HepG2 (cell line): ENCODE measurements at regions not wholly inside any gene's neighbourhood (a gene's known extent, or its start where the extent isn't known, plus 50 kb on each side); places are given as distances from the start of the nearest gene placed in this dataset.

Source experiments
- FOXP1 ChIP-seq, 2 experiments: fragments of 450-650 bp in 1 of 2; IDR thresholded peaks; 2 replicates each; pipeline ENCODE4 v1.6.1; 2017 to 2018; ENCODE audit warnings: antibody characterized with exemption in 1 of 2
- GABPA ChIP-seq, 2 experiments: IDR thresholded peaks; 2 replicates each; pipeline ENCODE4 v1.6.1; 2011 to 2016; ENCODE audit warnings: low read depth in 2 of 2, low read length in 1 of 2, missing biosample characterization in 1 of 2, missing genetic modification characterization in 1 of 2
- GZF1 ChIP-seq: sonication (generic); formaldehyde crosslinking; IDR thresholded peaks from 2 replicates; pipeline ENCODE4 v1.5.1; 2020; ENCODE audit warnings: mild to moderate bottlenecking, missing genetic modification reagents
- NFIC ChIP-seq: IDR thresholded peaks from 2 replicates; pipeline ENCODE4 v1.6.1; 2012; ENCODE audit warnings: mild to moderate bottlenecking, low read length, inconsistent platforms
- POLR2AphosphoS5 ChIP-seq: IDR thresholded peaks from 2 replicates; pipeline ENCODE4 v1.6.1; 2012; ENCODE audit warnings: low read depth, low read length
- PRPF4 ChIP-seq: fragments of 200-400 bp; formaldehyde crosslinking; IDR thresholded peaks from 2 replicates; pipeline ENCODE4 v1.6.1; 2016; ENCODE audit warnings: low read length, low read depth; ENCODE audit not compliant: poor library complexity, severe bottlenecking
- RAD21 ChIP-seq: fragments of 450-650 bp; formaldehyde crosslinking; IDR thresholded peaks from 2 replicates; pipeline ENCODE4 v1.5.0; 2020; ENCODE audit warnings: mild to moderate bottlenecking
- ZNF576 ChIP-seq: sonication (generic); formaldehyde crosslinking; IDR thresholded peaks from 2 replicates; pipeline ENCODE4 v1.4.0; 2020; ENCODE audit warnings: mild to moderate bottlenecking, missing genetic modification reagents

GRCh38 chr20:55893031-55893430, 112.3 kb downstream of the CBLN4 start:
- TF ChIP-seq GABPA (IDR thresholded peaks at IDR 0.05; ENCODE audit: low read depth, low read length) = no peak
- no peak for TF ChIP-seq GABPA (CRISPR knock-in tag; IDR thresholded peaks at IDR 0.05; ENCODE audit: low read depth)
- TF ChIP-seq PRPF4 = no peak
- TF ChIP-seq ZNF576 = no peak
- TF ChIP-seq FOXP1 (IDR thresholded peaks at IDR 0.05) = no peak
- no peak for TF ChIP-seq FOXP1 (CRISPR knock-in tag; IDR thresholded peaks at IDR 0.05)
- TF ChIP-seq POLR2AphosphoS5 = no peak
- TF ChIP-seq NFIC = no peak
- TF ChIP-seq RAD21 = no peak
- TF ChIP-seq GZF1 (CRISPR knock-in tag) = no peak
